Right lobe of liver (tissue), 4 donors: ENCODE measurements at regions not wholly inside any gene's neighbourhood (a gene's known extent, or its start where the extent isn't known, plus 50 kb on each side); places are given as distances from the start of the nearest gene placed in this dataset.

Experiments
- CTCF ChIP-seq, 4 donors: fragments of 200-600 bp in 3 of 4; fragments of 450-650 bp in 1 of 4; IDR thresholded peaks; one replicate each; pipeline versions ENCODE4 v1.5.1 to v1.8.0; 2016 to 2022; ENCODE audit warnings: antibody characterized with exemption in 4 of 4, mild to moderate bottlenecking in 2 of 4
- POLR2A ChIP-seq: fragments of 450-650 bp; IDR thresholded peaks from one replicate; pipeline ENCODE4 v1.6.1; 2017; ENCODE audit warnings: antibody characterized with exemption, mild to moderate bottlenecking
- donor health status: DM: no; HTN: no; CAD: no.
- donor health status: DM: no; HTN: no; CAD: no.
- donor health status: DM: no; HTN: yes; CAD: no.

DNA sequence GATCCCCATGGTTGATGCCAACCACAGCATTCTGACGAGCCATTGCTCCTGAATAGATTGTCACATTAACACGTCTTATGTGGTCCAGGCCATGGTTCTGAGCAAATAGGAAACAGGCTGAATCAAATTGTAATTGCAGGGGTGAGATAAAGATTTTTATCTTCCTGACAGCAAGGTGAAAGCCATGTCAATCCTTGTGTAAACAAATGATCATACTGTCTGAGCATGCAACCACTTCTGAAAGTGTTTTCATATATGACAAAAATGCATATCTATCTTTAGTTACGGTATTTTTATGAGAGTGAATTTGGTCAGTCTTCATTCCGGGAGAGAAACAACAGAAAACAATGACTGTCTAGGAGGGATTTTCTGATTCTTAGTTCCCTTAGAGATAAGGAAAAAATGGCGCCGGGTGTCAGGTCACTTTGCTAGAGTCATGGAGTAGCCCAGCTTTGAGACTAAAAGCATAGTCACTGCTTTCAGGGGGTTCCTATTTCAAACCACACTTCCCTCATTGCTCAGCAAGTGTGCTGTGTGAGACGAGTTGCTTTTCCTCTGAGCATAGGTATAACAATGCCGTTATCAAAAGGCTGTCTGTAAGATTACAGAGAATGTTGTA is 958.9 kb downstream of the DCDC2C start:
- TF ChIP-seq CTCF (IDR thresholded peaks at IDR 0.05) (no peak), POLR2A (no peak)
